H1 (cell line): ENCODE measurements at regions not wholly inside any gene's neighbourhood (a gene's known extent, or its start where the extent isn't known, plus 50 kb on each side); places are given as distances from the start of the nearest gene placed in this dataset.

Experiments used
- CTCF ChIA-PET: fragments of 300-600 bp; sonication (Branson Sonifier 250); formaldehyde crosslinking; loops from one replicate; lab custom pipeline; 2021; ENCODE audit not compliant: partially characterized antibody; lab: Charles Lee
- POLR2A ChIA-PET: fragments of 300-600 bp; sonication (Branson Sonifier 250); formaldehyde crosslinking; loops from one replicate; lab custom pipeline; 2021; ENCODE audit warnings: inconsistent platforms; ENCODE audit not compliant: partially characterized antibody; lab: Charles Lee
- DNase-seq, 2 experiments: peaks; one replicate each; pipeline versions ENCODE4 v3.0.0 to v3.0.0-alpha.2; 2010 to 2022; ENCODE audit warnings: low spot score in 2 of 2, low read depth in 1 of 2, mixed read lengths in 1 of 2
- FAIRE-seq: peaks from 2 replicates; lab custom pipeline; 2011; peaks lifted over from hg19 to GRCh38; lab: Jason Lieb, UNC
- H2AFZ ChIP-seq: 2 replicates; pipeline ENCODE4 v1.8.1; 2012; ENCODE audit warnings: low read length, inconsistent platforms
- H2AK5ac ChIP-seq: 2 replicates; pipeline ENCODE4 v1.6.1; 2013; ENCODE audit warnings: low read depth, low read length
- H2BK120ac ChIP-seq: replicated peaks from 2 replicates; pipeline ENCODE3; 2013; ENCODE audit warnings: low read depth, low read length, inconsistent platforms
- H2BK12ac ChIP-seq: 2 replicates; pipeline ENCODE4 v1.6.1; 2013; ENCODE audit warnings: low read depth, low read length
- H2BK15ac ChIP-seq: 2 replicates; pipeline ENCODE4 v1.6.1; 2013; ENCODE audit warnings: low read length
- H2BK20ac ChIP-seq: 2 replicates; pipeline ENCODE4 v1.6.1; 2013; ENCODE audit warnings: low read length
- H2BK5ac ChIP-seq: 2 replicates; pipeline ENCODE4 v1.6.1; 2013; ENCODE audit warnings: low read depth, low read length
- H3K14ac ChIP-seq: 2 replicates; pipeline ENCODE4 v1.6.1; 2013; ENCODE audit warnings: inconsistent platforms; ENCODE audit not compliant: insufficient read length
- H3K18ac ChIP-seq: 2 replicates; pipeline ENCODE4 v1.6.1; 2013; ENCODE audit warnings: low read length; ENCODE audit errors: extremely low read depth
- H3K23ac ChIP-seq: 2 replicates; pipeline ENCODE4 v1.6.1; 2013; ENCODE audit warnings: inconsistent platforms; ENCODE audit not compliant: insufficient read length
- H3K23me2 ChIP-seq: 2 replicates; pipeline ENCODE4 v1.6.1; 2013; ENCODE audit warnings: low read depth, low read length
- H3K27ac ChIP-seq: 2 replicates; pipeline ENCODE4 v1.6.1; 2011; ENCODE audit warnings: low read depth, low read length, inconsistent platforms
- H3K27me3 ChIP-seq, 4 experiments: replicated peaks in 1 of 4; 1 replicate in 1 of 4; 2 replicates in 3 of 4; pipeline versions ENCODE4 v1.6.1 to v1.8.1; 2011 to 2013; ENCODE audit warnings: low read length in 3 of 4, mild to moderate bottlenecking in 3 of 4, inconsistent platforms in 2 of 4, mixed read lengths in 2 of 4, moderate library complexity in 1 of 4; ENCODE audit not compliant: control insufficient read depth in 3 of 4, insufficient read depth in 3 of 4; ENCODE audit errors: extremely low read depth in 1 of 4
- H3K36me3 ChIP-seq, 4 experiments: 2 replicates each; pipeline versions ENCODE4 v1.6.1 to v1.8.1; 2011 to 2013; ENCODE audit warnings: mild to moderate bottlenecking in 4 of 4, low read length in 3 of 4, moderate library complexity in 2 of 4, control low read depth in 1 of 4, inconsistent platforms in 1 of 4; ENCODE audit not compliant: insufficient read depth in 4 of 4, control insufficient read depth in 2 of 4
- H3K4ac ChIP-seq: replicated peaks from 2 replicates; pipeline ENCODE3; 2013; ENCODE audit warnings: low read length, low read depth, mixed read lengths, inconsistent platforms; ENCODE audit not compliant: insufficient read length
- H3K4me1 ChIP-seq, 4 experiments: replicated peaks in 1 of 4; 1 replicate in 1 of 4; 2 replicates in 3 of 4; pipeline versions ENCODE4 v1.6.1 to v1.8.1; 2011 to 2013; ENCODE audit warnings: low read length in 3 of 4, inconsistent platforms in 2 of 4, mixed read lengths in 1 of 4; ENCODE audit not compliant: insufficient read depth in 4 of 4, control insufficient read depth in 3 of 4
- H3K4me2 ChIP-seq, 2 experiments: 2 replicates each; pipeline versions ENCODE4 v1.6.1 to v1.8.1; 2011 to 2013; ENCODE audit warnings: low read depth in 2 of 2, low read length in 2 of 2, control low read depth in 1 of 2, inconsistent platforms in 1 of 2, mild to moderate bottlenecking in 1 of 2; ENCODE audit not compliant: insufficient read depth in 1 of 2
- H3K4me3 ChIP-seq, 4 experiments: fragments of 200-600, 300-600 bp in 1 of 4; sonication (generic), shearing (Covaris generic), sonication (Bioruptor Twin) in 1 of 4; 2 replicates each; pipeline versions ENCODE4 v1.5.1 to v1.8.1; 2011 to 2016; ENCODE audit warnings: low read length in 4 of 4, low read depth in 3 of 4, control low read depth in 2 of 4, inconsistent platforms in 2 of 4, mild to moderate bottlenecking in 2 of 4, mixed read lengths in 1 of 4, moderate library complexity in 1 of 4; ENCODE audit not compliant: insufficient read depth in 2 of 4; ENCODE audit errors: extremely low read depth in 1 of 4
- H3K56ac ChIP-seq: replicated peaks from 2 replicates; pipeline ENCODE3; 2013; ENCODE audit warnings: low read depth, mild to moderate bottlenecking, mixed read lengths, low read length, inconsistent platforms; ENCODE audit not compliant: insufficient read length
- H3K79me1 ChIP-seq: 2 replicates; pipeline ENCODE4 v1.6.1; 2013; ENCODE audit warnings: low read depth, low read length, control low read depth
- H3K79me2 ChIP-seq, 2 experiments: 2 replicates each; pipeline versions ENCODE4 v1.6.1 to v1.8.1; 2012 to 2013; ENCODE audit warnings: low read length in 2 of 2, mild to moderate bottlenecking in 2 of 2, inconsistent platforms in 1 of 2; ENCODE audit not compliant: insufficient read depth in 2 of 2, control insufficient read depth in 1 of 2
- H3K9ac ChIP-seq, 4 experiments: replicated peaks in 1 of 4; 1 replicate in 1 of 4; 2 replicates in 3 of 4; pipeline versions ENCODE4 v1.6.1 to v1.8.1; 2011 to 2013; ENCODE audit warnings: low read depth in 3 of 4, low read length in 3 of 4, control low read depth in 2 of 4, mild to moderate bottlenecking in 2 of 4, moderate library complexity in 2 of 4, inconsistent platforms in 1 of 4; ENCODE audit errors: extremely low read depth in 1 of 4
- H3K9me3 ChIP-seq, 2 experiments: 2 replicates each; pipeline versions ENCODE4 v1.6.1 to v1.8.1; 2012 to 2013; ENCODE audit warnings: mild to moderate bottlenecking in 2 of 2, moderate library complexity in 2 of 2, control low read depth in 1 of 2, inconsistent platforms in 1 of 2, low read depth in 1 of 2, low read length in 1 of 2, mixed read lengths in 1 of 2; ENCODE audit not compliant: insufficient read depth in 2 of 2
- H4K20me1 ChIP-seq, 2 experiments: replicated peaks in 1 of 2; 2 replicates each; pipeline versions ENCODE3 to v1.8.1; 2011 to 2013; ENCODE audit warnings: inconsistent platforms in 2 of 2, low read length in 2 of 2, mild to moderate bottlenecking in 1 of 2; ENCODE audit not compliant: insufficient read depth in 2 of 2, control insufficient read depth in 1 of 2
- H4K5ac ChIP-seq: 2 replicates; pipeline ENCODE4 v1.6.1; 2013; ENCODE audit warnings: low read length, low read depth, mixed read lengths, inconsistent platforms; ENCODE audit not compliant: insufficient read length
- H4K8ac ChIP-seq: 2 replicates; pipeline ENCODE4 v1.8.0; 2013; ENCODE audit warnings: mild to moderate bottlenecking, moderate library complexity, low read length, inconsistent platforms; ENCODE audit not compliant: insufficient read depth; ENCODE audit errors: extremely low read depth
- H4K91ac ChIP-seq: replicated peaks from 2 replicates; pipeline ENCODE3; 2013; ENCODE audit warnings: low read length, mixed read lengths, inconsistent platforms; ENCODE audit not compliant: insufficient read length
- NANOG ChIP-seq: IDR thresholded peaks from 2 replicates; pipeline ENCODE4 v1.6.1; 2011; ENCODE audit warnings: low read length, low read depth, mild to moderate bottlenecking, inconsistent platforms; ENCODE audit not compliant: insufficient read depth, poor library complexity, severe bottlenecking
- RAD21 ChIP-seq, 2 experiments: IDR thresholded peaks in 1 of 2; conservative IDR thresholded peaks in 1 of 2; 2 replicates each; pipeline ENCODE4 v1.6.1; 2011; ENCODE audit warnings: low read depth in 2 of 2, low read length in 2 of 2, improper control_type of control experiment in 1 of 2, inconsistent platforms in 1 of 2, mild to moderate bottlenecking in 1 of 2, moderate library complexity in 1 of 2
- SP4 ChIP-seq: IDR thresholded peaks from 2 replicates; pipeline ENCODE4 v1.6.1; 2012; ENCODE audit warnings: low read length, inconsistent platforms
- TAF1 ChIP-seq: IDR thresholded peaks from 2 replicates; pipeline ENCODE4 v1.6.1; 2011; ENCODE audit warnings: mild to moderate bottlenecking, low read depth, low read length
- WGBS, 2 experiments: shearing (Covaris generic) in 1 of 2; methylation state at CpG; one replicate each; pipeline versions ENCODE4 v1.1.6 to v1.1.7; 2013 to 2015; ENCODE audit warnings: low lambda C conversion rate in 2 of 2, mixed read lengths in 2 of 2, inconsistent platforms in 1 of 2, low coverage in 1 of 2, missing lambda C conversion rate in 1 of 2; ENCODE audit not compliant: insufficient replicate concordance in 2 of 2, insufficient coverage in 1 of 2, insufficient read length in 1 of 2; ENCODE audit errors: extremely low coverage in 1 of 2, missing lambda C conversion rate in 1 of 2; 5-methylcytosine and 5-hydroxymethylcytosine counted together

DNA sequence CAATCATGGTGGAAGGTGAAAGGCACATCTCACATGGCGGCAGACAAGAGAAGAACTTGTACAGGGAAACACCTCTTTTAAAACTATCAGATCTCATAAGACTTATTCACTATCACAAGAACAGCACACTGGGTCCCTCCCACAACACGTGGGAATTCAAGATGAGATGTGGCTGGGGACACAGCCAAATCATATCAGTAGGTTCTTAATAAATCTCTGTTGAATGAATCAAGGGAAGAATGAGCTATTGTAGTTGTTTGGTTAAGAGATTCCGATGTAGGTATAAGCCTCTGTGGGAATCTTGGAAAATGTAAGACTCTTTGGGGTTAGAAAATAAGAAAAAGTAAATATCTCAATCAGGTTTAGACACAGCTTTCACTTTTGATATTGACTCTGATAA lies 400.2 kb downstream of the KCNRG start:
- H2BK15ac ChIP-seq: no peak overlapping the region
- FAIRE-seq (no peak), DNase-seq (no peak)
- H4K91ac ChIP-seq: no peak overlapping the region
- H2BK12ac ChIP-seq: no peak overlapping the region
- H3K9me3 ChIP-seq: peaks cover 0 to 3% of the 10 kb centered on the region in 2 experiments; a peak in 1 of 4 replicates
- no peak overlapping the region for H3K56ac ChIP-seq
- no peaks in the 10 kb centered on the region; a peak in 3 of 8 replicates for H3K36me3 ChIP-seq
- no peak overlapping the region for H3K4me2 ChIP-seq
- ChIA-PET POLR2A (no interaction called here), CTCF (no interaction called here)
- H4K5ac ChIP-seq: no peak overlapping the region
- H2AK5ac ChIP-seq: no peak overlapping the region
- no peaks in the 10 kb centered on the region for H3K27me3 ChIP-seq
- WGBS, 2 experiments: 84% methylated on average over 3 of the region's 3 CpGs; no CpG with 5 or more reads in 1 of the 2 experiments
- H4K8ac ChIP-seq: no peak overlapping the region
- H3K14ac ChIP-seq: no peak overlapping the region
- no peaks in the 10 kb centered on the region for H3K23me2 ChIP-seq
- H3K4me3 ChIP-seq: no peak overlapping the region
- H3K9ac ChIP-seq: no peak overlapping the region
- no peaks in the 10 kb centered on the region for H4K20me1 ChIP-seq
- no peak overlapping the region for H3K4ac ChIP-seq
- H2AFZ ChIP-seq: no peak overlapping the region
- H3K4me1 ChIP-seq: peaks cover 0 to 3% (median 0%) of the 10 kb centered on the region in 4 experiments; a peak in 1 of 7 replicates
- no peak overlapping the region for H3K27ac ChIP-seq
- H2BK20ac ChIP-seq: no peak overlapping the region
- H2BK120ac ChIP-seq: no peak overlapping the region
- no peaks in the 10 kb centered on the region for H3K79me1 ChIP-seq
- H3K23ac ChIP-seq: no peak overlapping the region
- TF ChIP-seq SP4: no peak
- no peak for TF ChIP-seq TAF1
- TF ChIP-seq NANOG: no peak
- no peak for TF ChIP-seq RAD21 (IDR thresholded peaks at IDR 0.05 in 1 of 2, conservative IDR thresholded peaks at IDR 0.05 in 1 of 2; ENCODE audit: low read depth in 2 of 2, low read length in 2 of 2)
- TF ChIP-seq, all 59 proteins: peak for 0
- Histone ChIP-seq H3K18ac (no peak overlapping the region), H2BK5ac (no peak overlapping the region), H3K79me2 (no peaks in the 10 kb centered on the region)
